B cell (primary cell): ENCODE measurements at regions not wholly inside any gene's neighbourhood (a gene's known extent, or its start where the extent isn't known, plus 50 kb on each side); places are given as distances from the start of the nearest gene placed in this dataset.

ENCODE experiments used
- CTCF ChIP-seq: fragments of 200-600 bp; IDR thresholded peaks from one replicate; pipeline ENCODE4 v1.8.0; 2022; ENCODE audit warnings: antibody characterized with exemption, mild to moderate bottlenecking
- EZH2 ChIP-seq: IDR thresholded peaks from 2 replicates; pipeline ENCODE4 v1.6.1; 2012; ENCODE audit warnings: borderline replicate concordance, low read depth, mild to moderate bottlenecking, moderate library complexity, low read length; ENCODE audit not compliant: insufficient read depth, poor library complexity, severe bottlenecking

- TF ChIP-seq CTCF (no peak), EZH2 (no peak)
These were observed 1718.9 kb upstream of the MIR17HG start for GRCh38 chr13:89628567-89628966.
